Glomerular endothelial cell (primary cell): ENCODE measurements at regions not wholly inside any gene's neighbourhood (a gene's known extent, or its start where the extent isn't known, plus 50 kb on each side); places are given as distances from the start of the nearest gene placed in this dataset.
"Not testable (repeated sequence)": the region's sequence is repeated elsewhere in the genome, so short reads cannot be mapped to it uniquely, and the experiment has no call there.

Experiments
- DNase-seq: peaks from one replicate; pipeline ENCODE4 v3.0.0-alpha.2; 2011; ENCODE audit warnings: low read depth, low spot score; ENCODE audit errors: extremely low read depth

DNA sequence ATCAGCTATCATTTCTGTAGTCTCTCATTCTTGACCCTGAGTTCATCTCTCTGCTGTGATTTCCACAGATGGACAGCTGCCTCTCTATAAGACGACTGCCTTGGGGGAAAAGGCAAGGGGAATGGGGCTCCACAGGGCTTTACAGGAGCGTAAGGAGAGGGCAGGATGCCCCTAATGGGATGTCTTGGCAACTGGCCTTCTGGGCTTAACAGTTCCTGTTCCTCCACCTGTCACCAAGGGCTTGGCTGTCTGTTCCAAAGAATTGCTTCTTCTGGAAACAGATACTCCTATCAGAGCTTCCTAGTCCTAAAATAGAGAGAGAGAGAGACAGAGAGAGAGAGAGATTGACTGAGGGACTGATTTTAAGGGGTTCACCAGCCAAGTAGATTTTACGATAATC lies 181.9 kb downstream of the TMEM200A start:
- DNase-seq = no peak

DNA sequence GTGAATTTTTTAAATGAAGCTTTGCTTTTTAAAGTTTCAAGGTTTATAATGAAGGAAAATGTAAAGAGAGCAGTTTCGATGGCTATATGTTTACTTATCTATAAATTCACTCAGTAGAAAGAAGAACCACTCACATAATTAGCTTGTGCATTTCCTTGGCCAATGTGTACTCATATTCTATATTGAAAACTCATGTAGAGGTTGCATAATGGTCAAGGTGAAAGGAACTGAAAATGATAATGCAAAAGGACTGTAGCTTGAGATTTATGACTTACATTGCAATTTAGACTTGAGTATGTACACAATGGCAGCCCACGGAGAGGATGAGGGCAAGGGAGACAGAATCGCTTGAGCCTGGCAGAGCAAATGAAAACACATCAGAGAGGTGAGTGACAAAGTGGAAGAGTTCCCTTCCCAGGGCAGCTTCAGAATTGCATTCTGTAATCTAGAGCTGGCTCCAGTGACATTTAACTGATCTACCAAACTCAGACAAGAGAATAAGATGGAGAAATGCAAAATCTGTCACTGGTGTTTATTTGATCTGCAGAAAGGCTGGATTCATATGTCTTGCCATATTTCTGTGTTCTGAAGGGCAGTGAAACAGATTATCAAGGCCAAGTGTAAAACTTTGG lies 191.8 kb downstream of the TMEM200A start:
- no peak for DNase-seq

DNA sequence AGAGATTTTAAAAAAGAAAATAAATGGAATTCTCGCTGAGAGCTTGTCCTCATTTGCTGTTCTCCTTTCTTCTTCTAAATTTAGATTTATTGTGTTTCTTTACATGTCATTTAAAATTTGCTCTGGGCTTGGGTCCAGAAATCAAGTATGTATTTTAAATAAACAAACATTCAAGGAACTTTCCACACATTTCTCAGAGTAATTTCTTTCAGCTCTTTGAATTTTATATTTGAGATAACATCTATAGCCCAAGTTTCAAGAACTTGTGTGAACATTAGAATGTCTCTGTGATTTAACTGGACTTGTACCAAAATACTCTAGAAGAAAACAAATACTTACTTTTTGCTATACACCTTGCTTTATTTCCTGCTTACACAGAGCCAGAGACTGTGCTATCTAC lies 192.3 kb downstream of the TMEM200A start:
- DNase-seq = no peak

DNA sequence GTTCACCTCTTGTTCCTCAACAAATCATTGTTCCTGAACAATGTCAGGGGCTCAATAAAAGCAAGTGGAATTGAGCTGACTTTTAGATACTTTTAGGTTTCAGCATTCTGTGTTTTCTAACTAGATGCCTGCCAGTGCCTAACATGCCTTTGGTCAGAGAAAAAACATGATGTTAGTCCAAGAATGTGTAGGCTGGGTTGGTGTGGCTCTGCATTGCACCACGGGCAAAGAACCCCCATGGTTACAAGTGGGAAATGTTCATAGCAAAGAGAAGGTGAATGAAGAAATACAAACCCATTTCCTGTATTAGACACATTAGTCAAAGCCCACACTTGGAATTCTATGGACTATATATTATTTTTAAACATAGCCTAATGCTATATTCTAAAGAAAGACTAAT lies 193.3 kb downstream of the TMEM200A start:
- DNase-seq = no peak

DNA sequence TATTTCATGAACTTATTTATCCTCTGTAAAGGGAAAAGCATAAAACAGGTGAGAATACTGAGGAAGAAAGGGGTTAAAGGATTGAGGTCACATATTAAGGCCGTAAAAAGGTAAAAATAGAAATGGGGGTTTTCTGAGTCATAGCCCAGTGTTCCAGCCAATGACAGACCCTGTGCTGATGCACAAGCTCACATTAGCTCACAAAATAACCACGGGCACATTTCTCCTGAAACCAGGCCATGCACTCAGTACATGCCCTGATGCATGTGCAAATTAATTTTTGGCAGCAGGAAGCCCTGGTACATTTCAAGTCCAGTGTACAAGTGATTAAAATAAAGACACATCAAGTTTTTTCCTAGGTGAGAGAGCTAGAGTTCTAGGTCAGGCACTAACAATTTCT lies 194.4 kb downstream of the TMEM200A start:
- no peak for DNase-seq

DNA sequence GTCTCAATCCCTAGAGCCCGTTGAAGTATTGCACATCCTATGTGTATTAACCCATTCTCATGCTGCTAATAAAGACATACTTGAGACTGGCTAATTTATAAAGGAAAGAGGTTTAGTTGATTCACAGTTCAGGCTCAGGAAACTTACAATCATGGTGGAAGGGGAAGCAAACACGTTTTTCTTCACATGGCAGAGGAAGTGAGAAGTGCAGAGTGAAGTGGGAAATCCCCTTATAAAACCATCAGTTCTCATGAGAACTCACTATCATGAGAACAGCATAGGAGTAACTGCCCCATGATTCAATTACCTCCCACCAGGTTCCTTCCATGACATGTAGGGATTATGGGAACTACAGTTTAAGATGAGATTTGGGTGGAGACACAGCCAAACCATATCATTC lies 195.3 kb downstream of the TMEM200A start:
- DNase-seq = not testable (repeated sequence)

DNA sequence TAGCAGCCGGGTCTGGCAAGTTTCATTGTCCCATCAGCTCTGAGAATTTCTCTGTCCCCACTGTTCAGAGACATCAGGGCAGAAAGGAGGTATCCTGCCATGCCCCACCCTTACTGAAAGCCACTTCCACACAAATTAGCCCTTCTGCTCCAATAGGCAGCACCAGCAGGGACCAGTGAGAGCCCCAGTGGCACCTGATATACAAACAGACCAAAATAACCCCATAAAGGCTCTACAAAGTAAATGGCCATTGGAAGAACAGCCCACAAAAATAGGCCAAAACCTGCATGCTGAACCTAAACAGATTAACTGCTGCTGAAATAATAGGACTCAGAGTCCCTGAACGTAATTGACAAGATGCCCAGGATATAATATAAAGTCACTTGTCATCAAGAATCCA lies 199.9 kb downstream of the TMEM200A start:
- no peak for DNase-seq

DNA sequence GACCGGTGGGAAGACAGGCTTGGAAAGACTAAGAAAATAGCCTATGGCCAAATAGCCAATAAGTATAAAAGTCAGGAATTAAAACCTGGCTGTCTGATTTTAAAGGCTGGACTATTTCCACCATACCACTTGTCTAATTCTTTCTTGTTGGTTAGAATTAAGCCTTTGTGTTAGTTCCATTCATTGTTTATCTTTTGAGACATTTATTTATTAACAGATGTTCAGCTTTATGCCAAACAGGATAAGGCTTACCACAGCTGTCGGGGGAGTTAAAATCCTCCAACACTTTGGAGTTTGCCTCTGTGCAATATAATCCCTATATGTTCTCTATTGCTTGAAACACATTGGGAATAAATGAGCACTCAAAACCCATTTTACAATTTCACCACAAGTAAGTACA lies 208.3 kb downstream of the TMEM200A start:
- no peak for DNase-seq

DNA sequence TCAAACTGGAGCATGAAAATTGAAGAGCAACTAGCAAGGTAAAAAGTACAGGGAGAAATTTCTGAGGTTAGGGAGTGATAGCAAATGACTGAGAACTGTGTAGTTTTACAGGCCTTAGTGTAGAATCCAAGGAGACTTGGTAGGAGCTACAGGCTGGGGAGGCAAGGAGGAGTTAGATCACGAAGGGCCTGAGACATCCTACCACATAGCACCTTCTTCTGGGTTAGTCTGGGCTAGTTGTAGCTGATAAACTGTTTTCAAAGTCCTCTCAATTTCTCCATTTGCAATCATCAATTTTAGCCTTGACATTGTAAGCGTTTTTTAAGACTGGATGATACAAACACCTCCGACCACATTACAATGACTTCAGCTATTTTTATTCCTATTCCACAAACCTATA lies 209.7 kb downstream of the TMEM200A start:
- no peak for DNase-seq

DNA sequence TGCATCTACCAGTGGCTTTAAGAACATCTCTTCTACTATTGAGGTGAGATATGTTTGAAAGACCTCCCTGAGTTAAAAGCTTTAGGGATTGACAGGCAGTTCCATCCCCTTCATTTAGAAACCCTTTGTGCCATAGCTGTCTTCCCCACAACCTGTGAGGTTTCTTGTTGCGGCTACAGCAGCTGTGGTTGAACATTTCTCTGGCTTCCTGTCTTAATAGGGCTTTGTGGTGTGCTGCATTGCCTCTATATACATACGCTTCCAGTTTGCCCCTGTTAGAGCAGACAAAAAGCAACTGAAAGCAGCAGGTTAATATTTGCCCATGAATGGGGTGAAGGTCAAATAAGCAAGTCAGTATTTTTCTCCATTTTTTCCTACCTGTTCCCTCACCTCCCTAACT lies 210.2 kb downstream of the TMEM200A start:
- DNase-seq = no peak

DNA sequence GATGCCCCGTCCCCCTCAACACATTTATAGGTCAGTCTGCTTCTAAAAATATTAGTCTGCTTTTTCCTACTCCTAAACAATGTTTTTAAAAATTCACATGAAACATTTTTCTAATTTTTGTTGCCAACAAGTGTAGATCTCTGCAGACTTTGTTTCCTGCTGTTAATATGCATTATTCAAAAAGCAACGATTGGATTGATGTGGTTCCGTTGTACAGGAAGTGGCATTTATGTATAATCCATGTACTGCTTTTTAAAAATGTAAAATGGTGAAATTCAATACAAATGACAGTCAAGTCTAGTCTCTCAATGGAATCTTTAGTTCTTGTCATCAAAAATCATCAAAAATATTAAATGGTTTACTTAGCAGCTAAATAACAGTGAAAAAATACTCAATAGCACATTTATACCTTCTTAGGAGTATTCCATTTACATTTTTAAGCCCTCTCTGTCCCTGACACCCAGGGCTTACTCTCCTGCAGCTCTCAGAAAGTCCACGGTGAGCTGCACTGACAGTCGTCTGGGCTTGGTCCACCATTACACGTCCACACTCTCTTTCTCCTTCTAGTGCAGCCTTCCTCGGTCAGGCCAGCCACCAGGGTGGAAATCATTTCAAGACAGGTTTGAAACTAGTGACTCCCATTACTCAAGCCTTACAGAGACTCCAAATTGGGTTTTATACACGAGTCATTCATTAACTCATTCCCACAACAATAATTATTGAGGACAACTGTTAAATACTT lies 211.5 kb downstream of the TMEM200A start:
- DNase-seq = no peak

DNA sequence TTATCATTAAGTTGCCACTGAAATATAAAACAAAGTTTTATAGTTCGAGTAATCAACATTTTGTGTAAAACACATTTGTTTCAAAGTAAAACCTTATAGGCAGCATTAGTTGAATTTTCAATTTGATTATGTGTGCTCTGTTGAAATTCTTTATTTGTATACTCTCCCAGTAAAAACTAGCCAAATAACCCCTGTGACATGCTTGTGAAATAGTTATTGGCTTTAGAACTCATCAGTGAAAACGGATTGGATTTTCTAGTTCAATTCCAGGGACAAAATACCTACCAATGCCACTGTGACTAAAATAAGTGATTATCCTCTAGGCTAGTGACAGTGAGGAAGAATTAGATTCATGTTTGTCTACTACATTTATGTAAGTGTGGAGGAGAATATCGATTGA lies 212.9 kb downstream of the TMEM200A start:
- DNase-seq = no peak

DNA sequence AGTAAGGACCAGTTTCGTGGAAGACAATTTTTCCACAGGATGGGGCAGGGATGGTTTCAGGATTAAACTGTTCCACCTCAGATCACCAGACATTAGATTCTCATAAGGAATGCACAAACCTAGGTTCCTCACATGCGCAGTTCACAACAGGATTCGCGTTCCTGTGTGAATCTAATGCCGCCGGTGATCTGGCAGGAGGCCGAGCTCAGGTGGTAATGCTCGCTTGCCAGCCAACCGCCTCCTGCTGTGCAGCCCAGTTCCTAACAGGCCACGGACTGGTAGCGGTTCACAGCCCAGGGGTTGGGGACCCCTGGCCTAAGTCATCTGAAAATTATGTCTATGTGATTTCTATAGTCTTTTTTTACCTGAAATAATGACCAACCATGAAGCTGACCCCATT lies 217.5 kb downstream of the TMEM200A start:
- no peak for DNase-seq

DNA sequence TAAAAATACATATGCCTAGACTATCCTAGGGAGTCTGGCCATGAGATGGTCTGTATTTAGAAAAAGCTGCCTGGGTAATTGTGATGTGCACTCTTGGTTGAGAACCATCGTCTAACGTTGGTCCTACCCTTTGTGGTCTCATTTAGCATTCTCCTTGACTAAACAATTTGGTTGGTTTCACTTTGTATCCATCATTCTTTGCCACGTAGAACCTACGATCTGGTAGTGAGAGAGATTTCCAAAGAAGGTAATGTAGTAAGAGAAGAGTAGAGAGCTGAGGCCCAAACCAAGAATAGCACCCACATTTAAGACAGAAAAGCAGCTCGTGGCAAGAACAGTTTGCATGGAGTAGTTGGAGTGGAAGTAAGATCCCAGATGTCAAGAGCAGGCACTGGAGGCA lies 219.8 kb downstream of the TMEM200A start:
- no peak for DNase-seq

DNA sequence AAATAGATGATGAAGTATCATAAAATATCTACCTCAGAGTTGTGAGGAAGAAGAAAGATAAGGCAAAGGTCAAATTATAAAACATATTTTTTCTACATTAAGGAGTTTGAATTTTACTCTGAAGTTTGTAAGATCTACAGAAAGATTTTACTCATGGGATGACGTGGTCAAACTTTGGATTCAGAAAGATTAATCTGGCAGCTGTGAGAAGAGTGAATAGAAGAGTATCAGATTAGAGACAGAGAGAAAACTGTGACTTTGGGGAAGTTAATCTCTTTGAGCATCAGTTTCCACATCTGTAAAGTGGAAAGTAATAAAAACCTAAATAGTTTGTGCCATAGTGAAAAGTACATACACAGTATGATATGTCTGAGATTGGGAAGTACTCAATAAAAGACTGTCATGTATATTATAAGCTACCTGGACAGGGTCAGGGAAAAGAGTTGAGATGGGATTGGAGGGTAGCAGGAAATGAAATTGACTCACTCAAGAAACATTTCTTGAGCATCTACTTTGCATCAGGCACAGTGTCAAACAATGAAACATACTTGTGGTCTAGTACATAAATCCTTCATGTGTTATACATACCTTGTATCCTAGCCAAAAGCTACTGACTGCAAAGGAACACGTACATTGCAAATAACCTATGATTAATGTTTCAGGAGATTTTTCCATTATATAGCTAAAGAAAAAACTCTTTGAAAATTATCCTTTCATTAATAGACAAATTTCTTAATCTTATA lies 222.1 kb downstream of the TMEM200A start:
- no peak for DNase-seq

DNA sequence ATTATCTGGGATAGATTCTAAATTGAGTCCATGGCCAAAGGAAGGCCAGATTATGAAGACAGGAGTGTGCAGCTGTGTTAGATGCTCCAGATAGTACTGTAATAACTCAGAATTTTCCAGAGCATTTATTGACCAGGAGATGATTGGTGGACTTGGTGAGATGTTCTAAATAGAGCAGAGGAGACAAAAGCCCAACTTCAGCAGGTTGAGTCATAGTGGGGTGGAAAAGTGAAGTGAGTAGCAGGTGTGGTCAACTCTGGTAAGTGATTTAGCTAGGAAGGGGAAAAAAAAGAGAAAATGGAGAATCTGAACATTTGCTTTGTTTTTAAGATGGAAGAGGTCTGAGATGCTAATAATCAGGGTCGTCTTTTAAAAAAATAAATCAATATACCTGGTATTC lies 227.4 kb downstream of the TMEM200A start:
- no peak for DNase-seq

DNA sequence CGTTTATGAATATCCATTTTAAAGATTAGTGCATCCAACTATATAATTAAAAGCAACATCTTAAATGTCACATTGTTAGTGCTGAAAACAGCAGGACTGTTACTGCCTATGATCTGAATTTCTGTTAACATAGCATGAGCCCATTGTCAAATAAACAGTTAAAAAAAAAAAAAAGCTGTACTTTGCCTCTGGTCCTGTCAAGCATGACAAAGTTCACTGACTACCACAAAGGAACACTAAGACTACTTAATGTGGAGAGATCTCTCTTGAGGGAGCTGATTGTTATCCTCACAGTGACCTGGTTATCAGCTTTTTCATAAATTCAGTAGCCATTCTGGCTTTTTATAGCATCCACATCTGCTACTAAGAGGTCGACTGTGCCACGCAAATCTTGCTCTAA lies 228.1 kb downstream of the TMEM200A start:
- no peak for DNase-seq

DNA sequence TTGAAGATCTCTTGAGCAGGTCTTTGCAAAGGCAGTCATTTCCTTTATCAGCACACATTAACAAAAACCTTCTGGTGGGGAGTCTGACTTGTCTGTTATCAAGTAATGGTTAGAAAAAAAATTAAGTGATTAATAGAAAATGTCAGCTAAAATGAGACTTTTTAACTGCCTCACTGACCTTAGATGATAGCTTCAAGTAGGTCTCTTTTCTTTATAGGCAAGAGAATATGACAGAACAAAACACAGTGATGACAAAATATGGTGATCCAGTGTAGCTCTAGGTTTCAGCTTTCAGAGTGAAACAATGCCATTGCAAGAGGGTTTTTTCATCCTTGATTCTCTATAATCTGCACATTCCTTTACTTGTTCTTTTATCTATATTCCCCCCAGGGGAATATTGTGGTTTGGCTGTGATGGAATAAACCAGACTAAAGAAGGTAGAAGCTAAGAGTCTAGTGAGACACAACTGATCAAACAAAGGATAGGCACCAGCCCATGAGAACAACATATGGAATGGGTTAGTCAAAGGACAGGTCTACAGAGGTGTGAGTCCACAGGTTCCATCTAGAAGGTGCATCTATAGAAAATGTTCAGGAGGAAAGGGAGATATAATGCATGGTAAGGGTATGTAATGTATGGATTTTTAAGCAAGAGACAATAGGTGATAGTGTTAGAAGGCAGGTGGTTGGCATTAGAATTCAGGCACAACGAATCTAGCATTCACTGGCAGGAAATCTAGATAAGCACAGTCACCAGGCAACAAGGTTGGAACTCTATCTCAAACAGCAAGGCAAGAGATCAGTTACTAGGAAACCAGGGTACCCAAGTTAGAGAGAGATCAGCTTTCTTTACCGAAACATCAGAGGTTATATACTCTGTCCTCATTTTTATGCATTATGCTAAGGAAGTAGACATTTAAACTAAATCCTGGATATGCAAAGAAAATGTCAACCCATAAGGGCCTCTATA lies 228.9 kb upstream of the SMLR1 start:
- no peak for DNase-seq

DNA sequence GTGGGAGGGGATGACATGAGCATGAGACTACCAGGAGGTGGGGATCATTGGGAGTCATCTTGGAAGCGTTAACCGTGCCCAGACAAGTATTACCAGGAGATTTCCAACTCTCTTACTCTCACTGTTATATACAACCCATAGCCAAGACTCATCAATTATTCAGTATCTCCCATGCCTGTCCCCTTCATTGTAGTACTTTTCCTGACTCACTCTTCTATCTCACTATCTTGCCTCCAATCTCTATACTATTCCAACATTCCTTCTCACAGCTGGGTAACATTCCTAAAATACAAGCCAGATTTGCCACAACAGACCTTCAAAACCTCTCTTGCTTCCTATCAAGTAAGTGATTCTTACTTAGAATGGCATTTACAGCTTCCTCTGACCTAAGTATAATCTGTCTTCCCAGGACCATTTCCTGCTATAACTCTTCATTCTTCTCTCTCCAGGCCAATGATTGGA lies 226.3 kb upstream of the SMLR1 start:
- DNase-seq = peak; percentile 33

DNA sequence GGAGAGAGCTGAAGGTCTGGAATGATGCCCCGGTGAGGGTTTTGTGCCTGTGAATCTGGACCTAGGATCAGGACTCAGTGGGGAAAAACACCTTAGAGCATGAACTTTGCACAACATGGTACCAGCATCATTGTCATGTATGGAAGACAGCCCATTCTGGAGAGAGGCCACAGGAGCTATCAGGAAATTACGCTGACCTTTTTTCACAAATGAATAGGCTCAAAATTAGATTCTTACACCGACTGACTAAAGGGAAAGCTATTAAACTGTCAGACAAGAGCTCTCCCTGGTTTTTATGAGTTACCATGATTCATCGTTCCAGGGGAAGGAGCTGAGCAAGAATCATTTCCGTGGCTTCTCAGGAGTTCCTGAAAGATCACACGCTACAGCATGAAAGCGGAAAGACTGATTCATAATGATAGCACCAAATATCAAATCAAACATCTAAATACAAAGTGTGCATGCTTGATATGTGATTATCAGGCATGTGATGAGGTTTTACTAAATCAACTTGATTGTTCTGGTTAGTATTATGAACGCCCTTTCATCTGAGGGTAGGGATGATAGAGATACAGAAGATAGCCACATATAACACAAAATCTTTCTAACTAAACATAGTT lies 224.9 kb upstream of the SMLR1 start:
- DNase-seq = peak; percentile 98
